ENCODE measurements at regions not wholly inside any gene's neighbourhood (a gene's known extent, or its start where the extent isn't known, plus 50 kb on each side); places are given as distances from the start of the nearest gene placed in this dataset.

DNA sequence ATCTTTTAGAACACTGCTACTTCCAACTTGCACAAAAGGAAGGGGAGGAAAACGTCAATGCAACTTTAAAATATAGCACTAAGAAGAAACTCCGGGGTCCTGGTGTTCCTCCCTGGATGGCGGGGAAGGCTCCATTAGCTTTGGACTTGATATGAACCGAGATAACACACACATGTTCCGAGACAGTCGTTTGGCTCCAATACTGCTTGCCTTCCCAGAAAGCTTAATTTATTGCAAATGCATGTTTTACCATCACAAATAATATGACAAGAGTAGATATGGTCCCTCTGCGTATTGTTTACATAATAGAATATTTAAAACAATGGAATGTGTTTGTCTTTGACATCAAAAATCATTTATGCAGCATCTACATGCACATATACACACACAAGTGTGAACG is 87.6 kb upstream of the CLMN start:
- TF ChIP-seq ZNF335 (tag by site-specific recombination; conservative IDR thresholded peaks at IDR 0.05) (no peak), ZNF114 (tag by site-specific recombination; IDR thresholded peaks at IDR 0.05) (no peak)
- TF ChIP-seq, protein P1, sequence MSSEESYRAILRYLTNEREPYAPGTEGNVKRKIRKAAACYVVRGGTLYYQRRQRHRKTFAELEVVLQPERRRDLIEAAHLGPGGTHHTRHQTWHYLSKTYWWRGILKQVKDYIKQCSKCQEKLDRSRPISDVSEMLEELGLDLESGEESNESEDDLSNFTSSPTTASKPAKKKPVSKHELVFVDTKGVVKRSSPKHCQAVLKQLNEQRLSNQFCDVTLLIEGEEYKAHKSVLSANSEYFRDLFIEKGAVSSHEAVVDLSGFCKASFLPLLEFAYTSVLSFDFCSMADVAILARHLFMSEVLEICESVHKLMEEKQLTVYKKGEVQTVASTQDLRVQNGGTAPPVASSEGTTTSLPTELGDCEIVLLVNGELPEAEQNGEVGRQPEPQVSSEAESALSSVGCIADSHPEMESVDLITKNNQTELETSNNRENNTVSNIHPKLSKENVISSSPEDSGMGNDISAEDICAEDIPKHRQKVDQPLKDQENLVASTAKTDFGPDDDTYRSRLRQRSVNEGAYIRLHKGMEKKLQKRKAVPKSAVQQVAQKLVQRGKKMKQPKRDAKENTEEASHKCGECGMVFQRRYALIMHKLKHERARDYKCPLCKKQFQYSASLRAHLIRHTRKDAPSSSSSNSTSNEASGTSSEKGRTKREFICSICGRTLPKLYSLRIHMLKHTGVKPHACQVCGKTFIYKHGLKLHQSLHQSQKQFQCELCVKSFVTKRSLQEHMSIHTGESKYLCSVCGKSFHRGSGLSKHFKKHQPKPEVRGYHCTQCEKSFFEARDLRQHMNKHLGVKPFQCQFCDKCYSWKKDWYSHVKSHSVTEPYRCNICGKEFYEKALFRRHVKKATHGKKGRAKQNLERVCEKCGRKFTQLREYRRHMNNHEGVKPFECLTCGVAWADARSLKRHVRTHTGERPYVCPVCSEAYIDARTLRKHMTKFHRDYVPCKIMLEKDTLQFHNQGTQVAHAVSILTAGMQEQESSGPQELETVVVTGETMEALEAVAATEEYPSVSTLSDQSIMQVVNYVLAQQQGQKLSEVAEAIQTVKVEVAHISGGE (tag by site-specific recombination; conservative IDR thresholded peaks at IDR 0.05; ENCODE audit: low read depth): no peak
- TF ChIP-seq, protein P2, sequence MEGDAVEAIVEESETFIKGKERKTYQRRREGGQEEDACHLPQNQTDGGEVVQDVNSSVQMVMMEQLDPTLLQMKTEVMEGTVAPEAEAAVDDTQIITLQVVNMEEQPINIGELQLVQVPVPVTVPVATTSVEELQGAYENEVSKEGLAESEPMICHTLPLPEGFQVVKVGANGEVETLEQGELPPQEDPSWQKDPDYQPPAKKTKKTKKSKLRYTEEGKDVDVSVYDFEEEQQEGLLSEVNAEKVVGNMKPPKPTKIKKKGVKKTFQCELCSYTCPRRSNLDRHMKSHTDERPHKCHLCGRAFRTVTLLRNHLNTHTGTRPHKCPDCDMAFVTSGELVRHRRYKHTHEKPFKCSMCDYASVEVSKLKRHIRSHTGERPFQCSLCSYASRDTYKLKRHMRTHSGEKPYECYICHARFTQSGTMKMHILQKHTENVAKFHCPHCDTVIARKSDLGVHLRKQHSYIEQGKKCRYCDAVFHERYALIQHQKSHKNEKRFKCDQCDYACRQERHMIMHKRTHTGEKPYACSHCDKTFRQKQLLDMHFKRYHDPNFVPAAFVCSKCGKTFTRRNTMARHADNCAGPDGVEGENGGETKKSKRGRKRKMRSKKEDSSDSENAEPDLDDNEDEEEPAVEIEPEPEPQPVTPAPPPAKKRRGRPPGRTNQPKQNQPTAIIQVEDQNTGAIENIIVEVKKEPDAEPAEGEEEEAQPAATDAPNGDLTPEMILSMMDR (tag by site-specific recombination; IDR thresholded peaks at IDR 0.05): no peak
- TF ChIP-seq, protein P3, sequence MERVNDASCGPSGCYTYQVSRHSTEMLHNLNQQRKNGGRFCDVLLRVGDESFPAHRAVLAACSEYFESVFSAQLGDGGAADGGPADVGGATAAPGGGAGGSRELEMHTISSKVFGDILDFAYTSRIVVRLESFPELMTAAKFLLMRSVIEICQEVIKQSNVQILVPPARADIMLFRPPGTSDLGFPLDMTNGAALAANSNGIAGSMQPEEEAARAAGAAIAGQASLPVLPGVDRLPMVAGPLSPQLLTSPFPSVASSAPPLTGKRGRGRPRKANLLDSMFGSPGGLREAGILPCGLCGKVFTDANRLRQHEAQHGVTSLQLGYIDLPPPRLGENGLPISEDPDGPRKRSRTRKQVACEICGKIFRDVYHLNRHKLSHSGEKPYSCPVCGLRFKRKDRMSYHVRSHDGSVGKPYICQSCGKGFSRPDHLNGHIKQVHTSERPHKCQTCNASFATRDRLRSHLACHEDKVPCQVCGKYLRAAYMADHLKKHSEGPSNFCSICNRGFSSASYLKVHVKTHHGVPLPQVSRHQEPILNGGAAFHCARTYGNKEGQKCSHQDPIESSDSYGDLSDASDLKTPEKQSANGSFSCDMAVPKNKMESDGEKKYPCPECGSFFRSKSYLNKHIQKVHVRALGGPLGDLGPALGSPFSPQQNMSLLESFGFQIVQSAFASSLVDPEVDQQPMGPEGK (tag by site-specific recombination; IDR thresholded peaks at IDR 0.05): no peak
- TF ChIP-seq, protein P4, sequence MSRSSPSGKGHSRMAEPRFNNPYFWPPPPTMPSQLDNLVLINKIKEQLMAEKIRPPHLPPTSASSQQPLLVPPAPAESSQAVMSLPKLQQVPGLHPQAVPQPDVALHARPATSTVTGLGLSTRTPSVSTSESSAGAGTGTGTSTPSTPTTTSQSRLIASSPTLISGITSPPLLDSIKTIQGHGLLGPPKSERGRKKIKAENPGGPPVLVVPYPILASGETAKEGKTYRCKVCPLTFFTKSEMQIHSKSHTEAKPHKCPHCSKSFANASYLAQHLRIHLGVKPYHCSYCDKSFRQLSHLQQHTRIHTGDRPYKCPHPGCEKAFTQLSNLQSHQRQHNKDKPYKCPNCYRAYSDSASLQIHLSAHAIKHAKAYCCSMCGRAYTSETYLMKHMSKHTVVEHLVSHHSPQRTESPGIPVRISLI (tag by site-specific recombination; IDR thresholded peaks at IDR 0.05): no peak

Data from HEK293 (cell line).